A549 (cell line): ENCODE measurements at regions not wholly inside any gene's neighbourhood (a gene's known extent, or its start where the extent isn't known, plus 50 kb on each side); places are given as distances from the start of the nearest gene placed in this dataset.

Experiments used
- ATAC-seq, 2 experiments: fragments of 200-7000 bp in 1 of 2; fragments of >200 bp in 1 of 2; cut with Nextera tagmentation in 1 of 2; cut with Tn5 transposase in 1 of 2; 3 replicates each; pipeline versions ENCODE4 v1.8.0 to v1.9.1; 2018 to 2020; ENCODE audit warnings: mild to moderate bottlenecking in 1 of 2, moderate library complexity in 1 of 2
- CTCF ChIA-PET: fragments of 300-600 bp; sonication (Branson Sonifier 250); formaldehyde crosslinking; extraction: SDS; loops from one replicate; lab custom pipeline; 2021; ENCODE audit warnings: antibody characterized with exemption, inconsistent platforms; lab: Yijun Ruan, JAX
- POLR2A ChIA-PET: fragments of 350-600 bp; formaldehyde crosslinking; extraction: SDS; loops from one replicate; lab custom pipeline; 2021; ENCODE audit warnings: antibody characterized with exemption, inconsistent platforms; lab: Yijun Ruan, JAX
- DNase-seq, 2 experiments: peaks; one replicate each; pipeline versions ENCODE4 v3.0.0 to v3.0.0-alpha.2; 2011 to 2016; ENCODE audit warnings: low read depth in 1 of 2, low spot score in 1 of 2
- FAIRE-seq: peaks from 2 replicates; lab custom pipeline; 2011; peaks lifted over from hg19 to GRCh38; lab: Jason Lieb, UNC
- H3K27ac ChIP-seq, 2 experiments: fragments of >200 bp; sonication (Bioruptor Twin); formaldehyde crosslinking; 3 replicates each; pipeline ENCODE4 v1.5.1; 2016 to 2017
- H3K4me1 ChIP-seq: fragments of >200 bp; sonication (Bioruptor Twin); formaldehyde crosslinking; 3 replicates; pipeline ENCODE4 v1.6.1; 2016
- H3K4me2 ChIP-seq: fragments of >200 bp; sonication (Bioruptor Twin); formaldehyde crosslinking; 3 replicates; pipeline ENCODE4 v1.6.1; 2016
- H3K4me3 ChIP-seq: fragments of >200 bp; sonication (Bioruptor Twin); formaldehyde crosslinking; 3 replicates; pipeline ENCODE4 v1.5.1; 2016
- H3K9me3 ChIP-seq: fragments of >200 bp; sonication (Bioruptor Twin); formaldehyde crosslinking; 3 replicates; pipeline ENCODE4 v1.6.1; 2016
- BHLHE40 ChIP-seq: IDR thresholded peaks from 2 replicates; pipeline ENCODE4 v1.6.1; 2012; ENCODE audit warnings: low read depth, low read length, inconsistent platforms
- CHD4 ChIP-seq: fragments of 200-600 bp; sonication (generic); IDR thresholded peaks from 2 replicates; pipeline ENCODE4 v1.6.1; 2016; ENCODE audit warnings: antibody characterized with exemption, mild to moderate bottlenecking, borderline replicate concordance
- EHF ChIP-seq: fragments of 250-450 bp; sonication (Bioruptor Pico); IDR thresholded peaks from 2 replicates; pipeline ENCODE4 v1.5.0; 2020; ENCODE audit warnings: mild to moderate bottlenecking
- EP300 ChIP-seq, 2 experiments: fragments of >200 bp; sonication (Bioruptor Twin); formaldehyde crosslinking; IDR thresholded peaks; 2 replicates in 1 of 2; 3 replicates in 1 of 2; pipeline ENCODE4 v1.6.1; 2016 to 2017
- FOSB ChIP-seq: fragments of 250-450 bp; sonication (Bioruptor Pico); IDR thresholded peaks from 2 replicates; pipeline ENCODE4 v1.5.0; 2020; ENCODE audit warnings: mild to moderate bottlenecking, moderate library complexity
- FOSL2 ChIP-seq, 2 experiments: fragments of 450-650 bp in 1 of 2; fragments of >200 bp in 1 of 2; sonication (Bioruptor Twin) in 1 of 2; formaldehyde crosslinking; IDR thresholded peaks; 2 replicates each; pipeline versions ENCODE4 v1.5.0 to v1.6.1; 2016 to 2020; ENCODE audit warnings: mild to moderate bottlenecking in 1 of 2, moderate library complexity in 1 of 2
- FOXS1 ChIP-seq: fragments of 250-450 bp; sonication (Bioruptor Pico); IDR thresholded peaks from 2 replicates; pipeline ENCODE4 v1.5.0; 2020; ENCODE audit warnings: mild to moderate bottlenecking, moderate library complexity
- GATA3 ChIP-seq: IDR thresholded peaks from 2 replicates; pipeline ENCODE4 v1.6.1; 2012; ENCODE audit warnings: borderline replicate concordance
- HOXA7 ChIP-seq: fragments of 250-450 bp; sonication (Bioruptor Pico); IDR thresholded peaks from 2 replicates; pipeline ENCODE4 v1.5.0; 2020; ENCODE audit warnings: mild to moderate bottlenecking, moderate library complexity
- HOXB13 ChIP-seq: fragments of 250-450 bp; sonication (Bioruptor Pico); IDR thresholded peaks from 2 replicates; pipeline ENCODE4 v1.5.0; 2020; ENCODE audit warnings: low read depth, mild to moderate bottlenecking, moderate library complexity
- KDM5A ChIP-seq: fragments of 200-600 bp; sonication (generic); IDR thresholded peaks from 2 replicates; pipeline ENCODE4 v1.6.1; 2016; ENCODE audit warnings: antibody characterized with exemption, mild to moderate bottlenecking
- MAZ ChIP-seq: fragments of 150-350 bp; IDR thresholded peaks from 2 replicates; pipeline ENCODE4 v1.6.1; 2014; ENCODE audit warnings: antibody characterized with exemption, low read depth, low read length, borderline replicate concordance
- MYC ChIP-seq: IDR thresholded peaks from 2 replicates; pipeline ENCODE4 v1.6.1; 2012; ENCODE audit warnings: mild to moderate bottlenecking, inconsistent platforms, low read length, improper control_type of control experiment, borderline replicate concordance
- POLR2AphosphoS2 ChIP-seq: conservative IDR thresholded peaks from 2 replicates; pipeline ENCODE4 v1.6.1; 2012; ENCODE audit warnings: low read length, improper control_type of control experiment, inconsistent platforms
- RAD21 ChIP-seq, 2 experiments: fragments of >200 bp in 1 of 2; sonication (Bioruptor Twin) in 1 of 2; formaldehyde crosslinking in 1 of 2; IDR thresholded peaks in 1 of 2; conservative IDR thresholded peaks in 1 of 2; 2 replicates in 1 of 2; 3 replicates in 1 of 2; pipeline ENCODE4 v1.6.1; 2012 to 2018; ENCODE audit warnings: inconsistent platforms in 1 of 2
- RARB ChIP-seq: fragments of 250-450 bp; sonication (Bioruptor Pico); IDR thresholded peaks from 2 replicates; pipeline ENCODE4 v1.8.0; 2021; ENCODE audit warnings: mild to moderate bottlenecking, moderate library complexity
- RFX5 ChIP-seq: fragments of 450-650 bp; IDR thresholded peaks from 2 replicates; pipeline ENCODE4 v1.7.1; 2014; ENCODE audit warnings: antibody characterized with exemption, mild to moderate bottlenecking, moderate library complexity
- TFCP2L1 ChIP-seq: fragments of 250-450 bp; sonication (Bioruptor Pico); IDR thresholded peaks from 2 replicates; pipeline ENCODE4 v1.5.0; 2021; ENCODE audit warnings: mild to moderate bottlenecking
- TP53 ChIP-seq: fragments of 250-450 bp; sonication (Bioruptor Pico); IDR thresholded peaks from 2 replicates; pipeline ENCODE4 v1.5.0; 2021; ENCODE audit warnings: mild to moderate bottlenecking, moderate library complexity
- ZFP36 ChIP-seq: fragments of 450-650 bp; IDR thresholded peaks from 2 replicates; pipeline ENCODE4 v1.6.1; 2014; ENCODE audit warnings: borderline replicate concordance; ENCODE audit not compliant: partially characterized antibody
- ZNF302 ChIP-seq: fragments of 250-450 bp; sonication (Bioruptor Pico); IDR thresholded peaks from 2 replicates; pipeline ENCODE4 v1.9.0; 2021; ENCODE audit warnings: inconsistent platforms, mild to moderate bottlenecking, moderate library complexity
- WGBS: methylation state at CpG from one replicate; pipeline ENCODE4 v1.1.6; 2017; ENCODE audit errors: missing lambda C conversion rate; 5-methylcytosine and 5-hydroxymethylcytosine counted together
- TF ChIP-seq, protein P1 (sequence below): fragments of >200 bp; sonication (Bioruptor Twin); formaldehyde crosslinking; IDR thresholded peaks from 2 replicates; pipeline ENCODE4 v1.6.1; 2016
- TF ChIP-seq, protein P2 (sequence below): fragments of >200 bp; sonication (Bioruptor Twin); formaldehyde crosslinking; IDR thresholded peaks from 3 replicates; pipeline ENCODE4 v1.6.1; 2016
- TF ChIP-seq, protein P3 (sequence below): IDR thresholded peaks from 2 replicates; pipeline ENCODE4 v1.6.1; 2012

- no peaks in the 10 kb centered on the region for H3K4me1 ChIP-seq
- no peak overlapping the region for H3K4me3 ChIP-seq
- no peaks in the 10 kb centered on the region for H3K9me3 ChIP-seq
- TF ChIP-seq TFCP2L1 (no peak), HOXA7 (CRISPR knock-in tag) (no peak), EHF (CRISPR knock-in tag) (no peak), CHD4 (no peak), KDM5A (no peak), RARB (no peak), FOSL2 (IDR thresholded peaks at IDR 0.05) (no peak), FOSL2 (CRISPR knock-in tag; IDR thresholded peaks at IDR 0.05) (no peak), POLR2AphosphoS2 (no peak), GATA3 (no peak)
- TF ChIP-seq, protein P1, sequence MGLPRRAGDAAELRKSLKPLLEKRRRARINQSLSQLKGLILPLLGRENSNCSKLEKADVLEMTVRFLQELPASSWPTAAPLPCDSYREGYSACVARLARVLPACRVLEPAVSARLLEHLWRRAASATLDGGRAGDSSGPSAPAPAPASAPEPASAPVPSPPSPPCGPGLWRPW = no peak
- TF ChIP-seq, protein P2, sequence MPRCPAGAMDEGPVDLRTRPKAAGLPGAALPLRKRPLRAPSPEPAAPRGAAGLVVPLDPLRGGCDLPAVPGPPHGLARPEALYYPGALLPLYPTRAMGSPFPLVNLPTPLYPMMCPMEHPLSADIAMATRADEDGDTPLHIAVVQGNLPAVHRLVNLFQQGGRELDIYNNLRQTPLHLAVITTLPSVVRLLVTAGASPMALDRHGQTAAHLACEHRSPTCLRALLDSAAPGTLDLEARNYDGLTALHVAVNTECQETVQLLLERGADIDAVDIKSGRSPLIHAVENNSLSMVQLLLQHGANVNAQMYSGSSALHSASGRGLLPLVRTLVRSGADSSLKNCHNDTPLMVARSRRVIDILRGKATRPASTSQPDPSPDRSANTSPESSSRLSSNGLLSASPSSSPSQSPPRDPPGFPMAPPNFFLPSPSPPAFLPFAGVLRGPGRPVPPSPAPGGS = no peak
- TF ChIP-seq, all 56 proteins: peak for 0
- H3K27ac ChIP-seq = no peak overlapping the region
- ChIA-PET CTCF (interaction anchor here (1.7 kb wide), 1 partner anchor 17 kb away, joined by 4 read pairs; no protein-coding TSS in a partner anchor), POLR2A (no interaction called here)
- ATAC-seq (no peak), DNase-seq (no peak), FAIRE-seq (no peak)
- WGBS = 5% methylated on average over 1 of the region's 1 CpG
- H3K4me2 ChIP-seq = no peak overlapping the region
Observed at GRCh38 chr2:123128951-123129350, 896.1 kb upstream of the CNTNAP5 start.

- Histone ChIP-seq H3K4me1 (no peaks in the 10 kb centered on the region), H3K4me3 (no peak overlapping the region), H3K27ac (no peak overlapping the region), H3K4me2 (no peak overlapping the region), H3K9me3 (no peaks in the 10 kb centered on the region)
- no peak for FAIRE-seq
- POLR2A ChIA-PET = no interaction called here
- no peak for TF ChIP-seq ZFP36
- no peak for TF ChIP-seq ZNF302 (CRISPR knock-in tag)
- no peak for TF ChIP-seq FOXS1 (CRISPR knock-in tag)
- no peak for TF ChIP-seq RFX5
- no peak for TF ChIP-seq EP300 (IDR thresholded peaks at IDR 0.05)
- TF ChIP-seq, protein P1 = no peak
- TF ChIP-seq HOXB13 (CRISPR knock-in tag) = no peak
- TF ChIP-seq EHF (CRISPR knock-in tag) = no peak
- TF ChIP-seq RAD21 (conservative IDR thresholded peaks at IDR 0.05 in 1 of 2, IDR thresholded peaks at IDR 0.05 in 1 of 2) = no peak
- TF ChIP-seq BHLHE40 = no peak
- TF ChIP-seq FOSB (CRISPR knock-in tag) = no peak
- TF ChIP-seq MYC = no peak
- TF ChIP-seq MAZ = no peak
- TF ChIP-seq, protein P3, sequence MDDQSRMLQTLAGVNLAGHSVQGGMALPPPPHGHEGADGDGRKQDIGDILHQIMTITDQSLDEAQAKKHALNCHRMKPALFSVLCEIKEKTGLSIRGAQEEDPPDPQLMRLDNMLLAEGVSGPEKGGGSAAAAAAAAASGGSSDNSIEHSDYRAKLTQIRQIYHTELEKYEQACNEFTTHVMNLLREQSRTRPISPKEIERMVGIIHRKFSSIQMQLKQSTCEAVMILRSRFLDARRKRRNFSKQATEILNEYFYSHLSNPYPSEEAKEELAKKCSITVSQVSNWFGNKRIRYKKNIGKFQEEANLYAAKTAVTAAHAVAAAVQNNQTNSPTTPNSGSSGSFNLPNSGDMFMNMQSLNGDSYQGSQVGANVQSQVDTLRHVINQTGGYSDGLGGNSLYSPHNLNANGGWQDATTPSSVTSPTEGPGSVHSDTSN = no peak
- TF ChIP-seq TP53 = no peak
- no peak for TF ChIP-seq KDM5A
- ATAC-seq = no peak
- 7% methylated on average over 4 of the region's 4 CpGs for WGBS
- no peak for DNase-seq
- CTCF ChIA-PET = no interaction called here
Observed at GRCh38 chr2:123136419-123136818, 888.7 kb upstream of the CNTNAP5 start.
